ENCODE measurements at regions not wholly inside any gene's neighbourhood (a gene's known extent, or its start where the extent isn't known, plus 50 kb on each side); places are given as distances from the start of the nearest gene placed in this dataset.

- TF ChIP-seq EZH2 (IDR thresholded peaks at IDR 0.05) (no peak), POLR2AphosphoS5 (IDR thresholded peaks at IDR 0.05; ENCODE audit: borderline replicate concordance, low read depth, low read length) (no peak), FOXP2 (optimal IDR thresholded peaks at IDR 0.05; ENCODE audit: control extremely low read depth, extremely low read length, insufficient read depth) (no peak)
These were observed 221.7 kb upstream of the BLID start for GRCh38 chr11:122337704-122338103.

Measured in SK-N-MC (cell line).